HCT116 (cell line): ENCODE measurements at regions not wholly inside any gene's neighbourhood (a gene's known extent, or its start where the extent isn't known, plus 50 kb on each side); places are given as distances from the start of the nearest gene placed in this dataset.

Source experiments
- ATAC-seq: fragments of 200-7000 bp; cut with Tn5 transposase; 2 replicates; pipeline ENCODE4 v1.9.1; 2020; ENCODE audit warnings: mild to moderate bottlenecking, moderate library complexity
- BruUV-seq: library from RNA; stranded (reverse); fragments of 400-500 nt; replicated peaks from 2 replicates; lab custom pipeline; 2021; lab: Mats Ljungman, UMichigan
- CTCF ChIA-PET: fragments of 300-600 bp; sonication (Branson Sonifier 250); formaldehyde crosslinking; loops from one replicate; lab custom pipeline; 2021; ENCODE audit warnings: antibody characterized with exemption; lab: Charles Lee
- POLR2A ChIA-PET: fragments of 300-600, 350-600 bp; sonication (Branson Sonifier 250); formaldehyde crosslinking; loops from one replicate; lab custom pipeline; 2021; ENCODE audit warnings: antibody characterized with exemption; lab: Charles Lee
- RAD21 ChIA-PET, 2 experiments: fragments of 300-600 bp; sonication (Branson Sonifier 250); formaldehyde crosslinking; loops; one replicate each; lab custom pipeline; 2023; ENCODE audit warnings: low total read pairs in 2 of 2; ENCODE audit not compliant: uncharacterized antibody in 2 of 2, unreplicated experiment in 2 of 2, low non-redundant PET in 1 of 2; lab: Charles Lee
- DNase-seq: peaks from one replicate; pipeline ENCODE4 v3.0.0-alpha.2; 2010; ENCODE audit warnings: low read depth, low spot score
- H2AFZ ChIP-seq: fragments of 200-600 bp; shearing (Covaris generic), sonication (generic); 2 replicates; pipeline ENCODE4 v1.6.1; 2017; ENCODE audit warnings: low read depth, mixed run types, mixed read lengths, antibody characterized with exemption, low read length; ENCODE audit not compliant: poor library complexity, severe bottlenecking
- H3K27ac ChIP-seq: 2 replicates; pipeline ENCODE4 v1.5.1; 2012; ENCODE audit warnings: low read depth, low read length
- H3K27me3 ChIP-seq: fragments of 200-600 bp; sonication (generic); 2 replicates; pipeline ENCODE4 v1.6.1; 2016; ENCODE audit warnings: mixed run types, low read length, mixed read lengths; ENCODE audit not compliant: insufficient read depth
- H3K36me3 ChIP-seq, 2 experiments: fragments of 200-500 bp in 1 of 2; fragments of 200-600 bp in 1 of 2; sonication (Bioruptor generic) in 1 of 2; sonication (generic) in 1 of 2; 2 replicates each; pipeline versions ENCODE4 v1.5.1 to v1.6.1; 2014 to 2016; ENCODE audit warnings: low read length in 2 of 2, inconsistent platforms in 1 of 2, mixed read lengths in 1 of 2, mixed run types in 1 of 2; ENCODE audit not compliant: insufficient read depth in 2 of 2, control insufficient read depth in 1 of 2
- H3K4me1 ChIP-seq, 2 experiments: fragments of 200-600 bp in 1 of 2; sonication (generic) in 1 of 2; 2 replicates each; pipeline versions ENCODE4 v1.5.1 to v1.6.1; 2012 to 2017; ENCODE audit warnings: low read length in 2 of 2, inconsistent platforms in 1 of 2, mild to moderate bottlenecking in 1 of 2, mixed read lengths in 1 of 2, mixed run types in 1 of 2, moderate library complexity in 1 of 2; ENCODE audit not compliant: insufficient read depth in 2 of 2, control insufficient read depth in 1 of 2
- H3K4me2 ChIP-seq: fragments of 200-600 bp; sonication (generic); 2 replicates; pipeline ENCODE4 v1.6.1; 2017; ENCODE audit warnings: mixed run types, low read length, mixed read lengths
- H3K4me3 ChIP-seq, 2 experiments: fragments of 200-600 bp in 1 of 2; sonication (generic) in 1 of 2; replicated peaks in 1 of 2; 2 replicates each; pipeline ENCODE4 v1.5.1; 2011 to 2016; ENCODE audit warnings: low read length in 2 of 2, control low read depth in 1 of 2, low read depth in 1 of 2, mild to moderate bottlenecking in 1 of 2, mixed read lengths in 1 of 2, mixed run types in 1 of 2
- H3K79me2 ChIP-seq: fragments of 200-600 bp; sonication (generic); 2 replicates; pipeline ENCODE4 v1.6.1; 2017; ENCODE audit warnings: mild to moderate bottlenecking, mixed run types, low read length, moderate library complexity, mixed read lengths; ENCODE audit not compliant: insufficient read depth
- H3K9ac ChIP-seq: fragments of 200-600 bp; sonication (generic); 2 replicates; pipeline ENCODE4 v1.6.1; 2016; ENCODE audit warnings: low read length, mixed read lengths
- H3K9me2 ChIP-seq: fragments of 200-600 bp; sonication (generic), shearing (Covaris generic); 2 replicates; pipeline ENCODE4 v1.6.1; 2017; ENCODE audit warnings: mixed run types, mild to moderate bottlenecking, moderate library complexity; ENCODE audit not compliant: insufficient read depth
- H3K9me3 ChIP-seq, 2 experiments: fragments of 200-500 bp in 1 of 2; fragments of 200-600 bp in 1 of 2; sonication (Bioruptor generic) in 1 of 2; sonication (generic) in 1 of 2; 2 replicates each; pipeline ENCODE4 v1.6.1; 2014 to 2017; ENCODE audit warnings: low read length in 2 of 2, mixed read lengths in 2 of 2, inconsistent platforms in 1 of 2, low read depth in 1 of 2, mild to moderate bottlenecking in 1 of 2, mixed run types in 1 of 2, moderate library complexity in 1 of 2; ENCODE audit not compliant: control insufficient read depth in 1 of 2, insufficient read depth in 1 of 2
- H4K20me1 ChIP-seq: fragments of 200-600 bp; sonication (generic), shearing (Covaris generic); 2 replicates; pipeline ENCODE4 v1.6.1; 2017; ENCODE audit warnings: mixed run types, mild to moderate bottlenecking, moderate library complexity; ENCODE audit not compliant: insufficient read depth
- CTCF ChIP-seq, 3 experiments: fragments of 200-600 bp in 1 of 3; sonication (generic) in 1 of 3; IDR thresholded peaks in 2 of 3; conservative IDR thresholded peaks in 1 of 3; 2 replicates each; pipeline ENCODE4 v1.5.1; 2012 to 2017; ENCODE audit warnings: low read depth in 2 of 3, low read length in 2 of 3, antibody characterized with exemption in 1 of 3, borderline replicate concordance in 1 of 3, control low read depth in 1 of 3, mild to moderate bottlenecking in 1 of 3, mixed read lengths in 1 of 3, mixed run types in 1 of 3, moderate library complexity in 1 of 3; ENCODE audit not compliant: insufficient read depth in 1 of 3
- EGR1 ChIP-seq: IDR thresholded peaks from 2 replicates; pipeline ENCODE4 v1.6.1; 2012; ENCODE audit warnings: low read depth
- ELF1 ChIP-seq: IDR thresholded peaks from 2 replicates; pipeline ENCODE4 v1.6.1; 2012; ENCODE audit warnings: low read depth, borderline replicate concordance
- REST ChIP-seq: IDR thresholded peaks from 2 replicates; pipeline ENCODE4 v1.6.1; 2012; ENCODE audit warnings: low read depth
- YY1 ChIP-seq: IDR thresholded peaks from 2 replicates; pipeline ENCODE4 v1.6.1; 2011; ENCODE audit warnings: low read length, low read depth, moderate library complexity, mild to moderate bottlenecking; ENCODE audit not compliant: insufficient replicate concordance; ENCODE audit errors: extremely low read depth
- intact Hi-C: fragments of 100-400 bp; cut with micrococcal nuclease; formaldehyde crosslinking; loops from 2 replicates; pipeline ENCODE4 v1.10.0; 2022

GRCh38 chr1:228956864-228957263, 221.6 kb downstream of the RHOU start:
- Histone ChIP-seq H3K27me3 (no peaks in the 10 kb centered on the region), H3K27ac (no peak overlapping the region), H3K9me3 (no peaks in the 10 kb centered on the region), H3K9me2 (no peaks in the 10 kb centered on the region), H3K4me3 (no peak overlapping the region), H3K36me3 (no peaks in the 10 kb centered on the region), H3K9ac (no peak overlapping the region), H3K4me1 (no peaks in the 10 kb centered on the region), H3K79me2 (no peaks in the 10 kb centered on the region), H4K20me1 (no peaks in the 10 kb centered on the region), H2AFZ (no peak overlapping the region), H3K4me2 (no peak overlapping the region)
- intact Hi-C loops = no loop called here
- ChIA-PET POLR2A (no interaction called here), CTCF (no interaction called here), RAD21 (no interaction called here)
- ATAC-seq (no peak), DNase-seq (no peak)
- TF ChIP-seq YY1 = no peak
- no peak for TF ChIP-seq CTCF (IDR thresholded peaks at IDR 0.05 in 2 of 3, conservative IDR thresholded peaks at IDR 0.05 in 1 of 3; ENCODE audit: borderline replicate concordance in 1 of 3, insufficient read depth in 1 of 3, low read depth in 2 of 3, low read length in 2 of 3)
- TF ChIP-seq REST = no peak
- no peak for TF ChIP-seq EGR1
- no peak for TF ChIP-seq ELF1
- no TSS peak for BruUV-seq
